Endothelial cell of umbilical vein (primary cell): ENCODE measurements at regions not wholly inside any gene's neighbourhood (a gene's known extent, or its start where the extent isn't known, plus 50 kb on each side); places are given as distances from the start of the nearest gene placed in this dataset.

Source experiments
- BruUV-seq: library from RNA; stranded (reverse); fragments of 400-500 nt; replicated peaks from 2 replicates; lab custom pipeline; 2021; lab: Mats Ljungman, UMichigan
- CTCF ChIA-PET: fragments of 300-600, 350-600 bp; sonication (Branson Sonifier 250); formaldehyde crosslinking; loops from one replicate; lab custom pipeline; 2021; ENCODE audit warnings: antibody characterized with exemption, inconsistent platforms; lab: Charles Lee
- POLR2A ChIA-PET: fragments of 300-600, 350-600 bp; sonication (Branson Sonifier 250); formaldehyde crosslinking; loops from one replicate; lab custom pipeline; 2021; ENCODE audit warnings: antibody characterized with exemption, inconsistent platforms; lab: Charles Lee
- DNase-seq: peaks from one replicate; pipeline ENCODE4 v3.0.0-alpha.2; 2011; ENCODE audit warnings: low read depth, low spot score
- FAIRE-seq: peaks from 2 replicates; lab custom pipeline; 2011; peaks lifted over from hg19 to GRCh38; lab: Jason Lieb, UNC
- H2AFZ ChIP-seq: 2 replicates; pipeline ENCODE4 v1.6.0; 2012; ENCODE audit warnings: low read depth, low read length, control low read depth, inconsistent platforms
- H3K27ac ChIP-seq: 2 replicates; pipeline ENCODE4 v1.5.1; 2011; ENCODE audit warnings: low read depth, mild to moderate bottlenecking, control low read depth, low read length, moderate library complexity; ENCODE audit not compliant: insufficient read depth
- H3K27me3 ChIP-seq, 2 experiments: 2 replicates each; pipeline versions ENCODE4 v1.6.0 to v1.6.1; 2011; ENCODE audit warnings: low read length in 2 of 2, mixed read lengths in 1 of 2; ENCODE audit not compliant: control insufficient read depth in 2 of 2, insufficient read depth in 2 of 2
- H3K36me3 ChIP-seq, 2 experiments: 2 replicates in 1 of 2; 3 replicates in 1 of 2; pipeline ENCODE4 v1.5.1; 2011; ENCODE audit warnings: low read length in 2 of 2, mild to moderate bottlenecking in 1 of 2, moderate library complexity in 1 of 2; ENCODE audit not compliant: control insufficient read depth in 2 of 2, insufficient read depth in 2 of 2; ENCODE audit errors: extremely low read depth in 1 of 2
- H3K4me1 ChIP-seq: 3 replicates; pipeline ENCODE4 v1.5.1; 2011; ENCODE audit warnings: mild to moderate bottlenecking, low read length; ENCODE audit not compliant: control insufficient read depth, insufficient read depth; ENCODE audit errors: extremely low read depth
- H3K4me2 ChIP-seq: 2 replicates; pipeline ENCODE4 v1.6.1; 2011; ENCODE audit warnings: low read length, control low read depth, mixed read lengths; ENCODE audit not compliant: insufficient read depth
- H3K4me3 ChIP-seq, 3 experiments: fragments of 200-600 bp in 1 of 3; sonication (generic), shearing (Covaris generic) in 1 of 3; replicated peaks in 1 of 3; 2 replicates each; pipeline ENCODE4 v1.5.1; 2011 to 2016; ENCODE audit warnings: control low read depth in 3 of 3, low read length in 3 of 3, mild to moderate bottlenecking in 2 of 3, inconsistent platforms in 1 of 3, low read depth in 1 of 3, moderate library complexity in 1 of 3; ENCODE audit not compliant: insufficient read depth in 1 of 3
- H3K79me2 ChIP-seq: 2 replicates; pipeline ENCODE4 v1.6.0; 2012; ENCODE audit warnings: low read length, inconsistent platforms; ENCODE audit not compliant: control insufficient read depth, insufficient read depth
- H3K9ac ChIP-seq: replicated peaks from 2 replicates; pipeline ENCODE3; 2011; ENCODE audit warnings: low read length, control low read depth; ENCODE audit not compliant: insufficient read depth; ENCODE audit errors: extremely low read depth
- H3K9me1 ChIP-seq: replicated peaks from 3 replicates; pipeline ENCODE4 v1.6.0; 2011; ENCODE audit warnings: mild to moderate bottlenecking, low read length; ENCODE audit not compliant: control insufficient read depth, insufficient read depth; ENCODE audit errors: extremely low read depth
- H3K9me3 ChIP-seq: replicated peaks from 2 replicates; pipeline ENCODE4 v1.5.1; 2012; ENCODE audit warnings: low read length, inconsistent platforms; ENCODE audit not compliant: control insufficient read depth, insufficient read depth
- H4K20me1 ChIP-seq: replicated peaks from 2 replicates; pipeline ENCODE3; 2011; ENCODE audit warnings: mild to moderate bottlenecking, low read length; ENCODE audit not compliant: control insufficient read depth, insufficient read depth; ENCODE audit errors: extremely low read depth
- EZH2 ChIP-seq: IDR thresholded peaks from 2 replicates; pipeline ENCODE4 v1.6.1; 2012; ENCODE audit warnings: borderline replicate concordance, low read depth, mild to moderate bottlenecking, moderate library complexity, low read length, inconsistent platforms; ENCODE audit not compliant: severe bottlenecking
- FOS ChIP-seq: IDR thresholded peaks from 2 replicates; pipeline ENCODE4 v1.6.1; 2011; ENCODE audit warnings: mild to moderate bottlenecking, low read length, moderate library complexity, borderline replicate concordance; ENCODE audit not compliant: insufficient read depth
- GATA2 ChIP-seq: IDR thresholded peaks from 2 replicates; pipeline ENCODE4 v1.7.0; 2011; ENCODE audit warnings: low read depth, mild to moderate bottlenecking, moderate library complexity, mixed read lengths, low read length; ENCODE audit not compliant: insufficient read length, insufficient read depth
- JUN ChIP-seq: IDR thresholded peaks from 2 replicates; pipeline ENCODE4 v1.6.1; 2011; ENCODE audit warnings: borderline replicate concordance, low read depth; ENCODE audit not compliant: insufficient read length, insufficient read depth
- MYC ChIP-seq: IDR thresholded peaks from one replicate; pipeline ENCODE4 v1.6.1; 2011; ENCODE audit warnings: mild to moderate bottlenecking, low read depth, low read length
- POLR2A ChIP-seq: IDR thresholded peaks from 2 replicates; pipeline ENCODE4 v1.6.1; 2012; ENCODE audit warnings: low read depth, mild to moderate bottlenecking, control low read depth, low read length
- POLR2AphosphoS5 ChIP-seq: IDR thresholded peaks from 2 replicates; pipeline ENCODE4 v1.6.1; 2012; ENCODE audit warnings: low read depth, mild to moderate bottlenecking, control low read depth, low read length, moderate library complexity; ENCODE audit not compliant: insufficient read depth
- dilution Hi-C: fragments of 300-500 bp; cut with MboI; formaldehyde crosslinking; loops from one replicate; pipeline ENCODE4 v1.15.0; 2019; ENCODE audit warnings: low sequenced_read_pairs; ENCODE audit not compliant: extremely low pct_ligation_motif_present
- intact Hi-C: fragments of 100-400 bp; cut with micrococcal nuclease; formaldehyde crosslinking; loops from one replicate; pipeline ENCODE4 v1.10.0; 2022
- TF ChIP-seq, protein P1 (sequence below), 2 donors: IDR thresholded peaks; 1 replicate in 1 of 2; 2 replicates in 1 of 2; pipeline ENCODE4 v1.5.1; 2011; ENCODE audit warnings: low read length in 2 of 2, mild to moderate bottlenecking in 2 of 2, moderate library complexity in 2 of 2, control low read depth in 1 of 2, inconsistent platforms in 1 of 2, low read depth in 1 of 2; ENCODE audit not compliant: insufficient read depth in 1 of 2; ENCODE audit errors: extremely low read depth in 1 of 2
- TF ChIP-seq, protein P2 (sequence below): IDR thresholded peaks from 2 replicates; pipeline ENCODE4 v1.6.1; 2011; ENCODE audit not compliant: insufficient read depth, insufficient read length

- no TSS peak for BruUV-seq
- intact Hi-C loops: loop anchor here (10.0 kb wide), 1 partner anchor 168 kb away; no protein-coding TSS in a partner anchor
- peak; percentile 13 for DNase-seq
These were observed 218.0 kb upstream of the OSR1 start for GRCh38 chr2:19576411-19576810.

More at GRCh38 chr2:19576411-19576810, 218.0 kb upstream of the OSR1 start:
- Histone ChIP-seq H3K9me1 (no peaks in the 10 kb centered on the region), H3K9me3 (no peaks in the 10 kb centered on the region), H3K79me2 (no peaks in the 10 kb centered on the region), H3K4me2 (no peak overlapping the region), H3K36me3 (no peaks in the 10 kb centered on the region), H3K4me1 (peaks cover 6% of the 10 kb centered on the region), H3K9ac (no peak overlapping the region), H3K4me3 (no peak overlapping the region), H3K27me3 (no peaks in the 10 kb centered on the region), H3K27ac (no peak overlapping the region), H4K20me1 (no peaks in the 10 kb centered on the region), H2AFZ (no peak overlapping the region)
- POLR2A ChIA-PET: no interaction called here
- CTCF ChIA-PET: no interaction called here
- FAIRE-seq: no peak
- dilution Hi-C loops: no loop called here
- TF ChIP-seq POLR2AphosphoS5: no peak
- no peak for TF ChIP-seq JUN
- TF ChIP-seq, protein P1, sequence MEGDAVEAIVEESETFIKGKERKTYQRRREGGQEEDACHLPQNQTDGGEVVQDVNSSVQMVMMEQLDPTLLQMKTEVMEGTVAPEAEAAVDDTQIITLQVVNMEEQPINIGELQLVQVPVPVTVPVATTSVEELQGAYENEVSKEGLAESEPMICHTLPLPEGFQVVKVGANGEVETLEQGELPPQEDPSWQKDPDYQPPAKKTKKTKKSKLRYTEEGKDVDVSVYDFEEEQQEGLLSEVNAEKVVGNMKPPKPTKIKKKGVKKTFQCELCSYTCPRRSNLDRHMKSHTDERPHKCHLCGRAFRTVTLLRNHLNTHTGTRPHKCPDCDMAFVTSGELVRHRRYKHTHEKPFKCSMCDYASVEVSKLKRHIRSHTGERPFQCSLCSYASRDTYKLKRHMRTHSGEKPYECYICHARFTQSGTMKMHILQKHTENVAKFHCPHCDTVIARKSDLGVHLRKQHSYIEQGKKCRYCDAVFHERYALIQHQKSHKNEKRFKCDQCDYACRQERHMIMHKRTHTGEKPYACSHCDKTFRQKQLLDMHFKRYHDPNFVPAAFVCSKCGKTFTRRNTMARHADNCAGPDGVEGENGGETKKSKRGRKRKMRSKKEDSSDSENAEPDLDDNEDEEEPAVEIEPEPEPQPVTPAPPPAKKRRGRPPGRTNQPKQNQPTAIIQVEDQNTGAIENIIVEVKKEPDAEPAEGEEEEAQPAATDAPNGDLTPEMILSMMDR (IDR thresholded peaks at IDR 0.05; ENCODE audit: extremely low read depth in 1 of 2, insufficient read depth in 1 of 2, low read depth in 1 of 2, low read length in 2 of 2): no peak
- TF ChIP-seq, protein P2, sequence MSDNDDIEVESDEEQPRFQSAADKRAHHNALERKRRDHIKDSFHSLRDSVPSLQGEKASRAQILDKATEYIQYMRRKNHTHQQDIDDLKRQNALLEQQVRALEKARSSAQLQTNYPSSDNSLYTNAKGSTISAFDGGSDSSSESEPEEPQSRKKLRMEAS: no peak
- no peak for TF ChIP-seq MYC
- TF ChIP-seq FOS: no peak
- TF ChIP-seq GATA2: no peak
- TF ChIP-seq POLR2A: no peak
- no peak for TF ChIP-seq EZH2
